Stimulated activated memory B cell treated with anti-CD40 and anti-IgM and Interleukin-4, amounts not matched to agents 10 μg/mL and 1 μg/mL and 100 μg/mL, for 72 hours (primary cell): ENCODE measurements at regions not wholly inside any gene's neighbourhood (a gene's known extent, or its start where the extent isn't known, plus 50 kb on each side); places are given as distances from the start of the nearest gene placed in this dataset.

ENCODE experiments used
- ATAC-seq: fragments of 150-1000 bp; cut with Tn5 transposase; 2 replicates; pipeline ENCODE4 v1.10.0; 2021
- H3K27ac Mint-ChIP-seq: one replicate; pipeline ENCODE4 v1.8.0; 2022; ENCODE audit warnings: mild to moderate bottlenecking, mixed read lengths
- H3K27me3 Mint-ChIP-seq: one replicate; pipeline ENCODE4 v1.8.0; 2022; ENCODE audit warnings: mixed read lengths
- H3K36me3 Mint-ChIP-seq: one replicate; pipeline ENCODE4 v1.8.0; 2022; ENCODE audit warnings: mixed read lengths
- H3K4me1 Mint-ChIP-seq: one replicate; pipeline ENCODE4 v1.8.0; 2022; ENCODE audit warnings: mixed read lengths
- H3K4me3 Mint-ChIP-seq: one replicate; pipeline ENCODE4 v1.8.0; 2022; ENCODE audit warnings: mild to moderate bottlenecking, moderate library complexity, mixed read lengths
- H3K9me3 Mint-ChIP-seq: one replicate; pipeline ENCODE4 v1.8.0; 2022; ENCODE audit warnings: mixed read lengths

DNA sequence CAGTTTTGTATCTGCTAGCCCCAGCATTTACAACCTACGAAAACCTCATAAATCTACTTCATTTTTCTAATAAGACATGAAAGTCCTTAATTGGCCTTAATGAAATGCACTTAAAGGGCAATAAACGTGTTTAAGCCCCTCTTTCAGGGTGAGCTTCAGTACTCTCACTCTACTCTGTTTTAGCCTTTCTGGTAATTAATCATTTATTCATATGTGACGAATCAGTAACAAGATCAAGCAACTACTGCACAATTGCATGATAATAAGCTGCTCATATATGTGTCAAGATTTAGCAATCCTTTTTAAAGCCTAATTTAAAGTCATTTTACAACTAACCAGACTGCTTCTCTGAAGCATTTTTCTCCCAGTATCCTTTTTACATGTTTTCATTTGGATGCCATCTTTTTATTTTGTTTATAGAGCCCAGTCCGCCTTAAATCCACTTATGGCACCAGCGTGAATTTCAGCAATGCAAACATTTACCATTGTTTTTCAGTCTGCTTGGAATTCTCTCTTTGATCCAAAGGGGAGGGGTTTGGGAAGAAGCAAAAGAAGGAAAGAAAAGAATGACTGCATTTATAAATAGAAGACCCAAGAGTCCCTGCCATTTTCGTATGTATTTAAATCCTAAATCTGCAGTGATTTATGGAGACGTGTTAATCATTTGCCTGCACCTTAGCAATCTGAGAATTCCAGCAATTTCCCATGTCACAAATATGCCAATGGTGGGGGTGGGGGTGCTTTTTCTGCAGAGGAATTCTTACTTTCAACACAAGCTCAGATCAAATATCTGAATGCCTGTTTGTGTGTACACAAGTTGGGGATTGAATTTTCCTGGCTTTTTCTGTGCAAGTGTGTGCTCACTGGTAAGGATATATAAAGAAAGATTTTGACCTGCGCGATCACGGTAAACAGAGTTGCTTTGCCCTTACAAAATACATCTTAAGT lies 230.8 kb upstream of the TBC1D5 start:
- H3K27me3 Mint-ChIP-seq, result peaks cover 9% of the 10 kb centered on the region
- H3K4me1 Mint-ChIP-seq, result no peaks in the 10 kb centered on the region
- no peak overlapping the region for H3K27ac Mint-ChIP-seq
- H3K9me3 Mint-ChIP-seq, result no peaks in the 10 kb centered on the region
- no peak for ATAC-seq
- H3K36me3 Mint-ChIP-seq, result no peaks in the 10 kb centered on the region
- H3K4me3 Mint-ChIP-seq, result no peak overlapping the region

DNA sequence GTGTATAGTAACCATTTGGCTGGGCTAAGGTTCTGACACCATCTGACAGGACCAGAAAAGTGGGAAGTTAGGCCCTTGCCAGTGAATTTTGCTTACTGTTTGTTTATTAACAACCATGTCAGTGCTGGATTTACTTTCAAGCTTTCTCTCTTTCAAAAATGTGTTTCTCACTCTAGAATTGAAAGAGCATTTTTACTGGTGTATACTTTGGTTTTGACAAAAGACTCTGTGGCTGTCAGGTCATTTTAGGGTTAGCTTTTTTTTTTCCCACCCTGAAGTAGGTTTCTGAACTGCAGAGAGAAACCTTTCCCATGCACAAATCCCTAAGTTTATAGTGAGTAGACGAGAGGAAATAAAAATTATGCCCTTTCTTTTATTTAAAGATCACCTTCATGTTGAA lies 230.0 kb upstream of the TBC1D5 start:
- H3K27ac Mint-ChIP-seq, result no peak overlapping the region
- no peaks in the 10 kb centered on the region for H3K36me3 Mint-ChIP-seq
- no peak overlapping the region for H3K4me3 Mint-ChIP-seq
- no peaks in the 10 kb centered on the region for H3K9me3 Mint-ChIP-seq
- no peaks in the 10 kb centered on the region for H3K4me1 Mint-ChIP-seq
- ATAC-seq, result no peak
- peaks cover 9% of the 10 kb centered on the region for H3K27me3 Mint-ChIP-seq

DNA sequence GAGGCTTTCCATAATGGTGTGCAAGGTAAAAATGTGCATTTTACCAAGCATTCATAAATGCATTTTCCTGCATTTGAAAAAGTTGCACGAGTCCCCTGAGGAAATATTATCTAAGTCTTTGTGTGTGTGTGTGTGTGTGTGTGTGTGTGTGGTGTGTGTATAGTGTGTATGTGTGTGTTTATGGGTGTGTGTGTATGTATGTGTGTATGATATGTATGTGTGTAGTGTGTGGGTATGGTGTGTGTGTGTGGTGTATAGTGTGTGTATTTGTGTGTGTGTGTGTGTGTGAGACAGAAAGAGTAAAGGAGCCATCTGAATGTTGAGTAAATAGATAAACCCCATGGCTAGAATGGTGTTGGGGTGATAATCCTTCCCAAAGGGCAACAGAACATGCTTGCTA lies 229.6 kb upstream of the TBC1D5 start:
- H3K4me3 Mint-ChIP-seq, result no peak overlapping the region
- H3K9me3 Mint-ChIP-seq, result no peaks in the 10 kb centered on the region
- ATAC-seq, result no peak
- H3K36me3 Mint-ChIP-seq, result no peaks in the 10 kb centered on the region
- no peak overlapping the region for H3K27ac Mint-ChIP-seq
- peaks cover 9% of the 10 kb centered on the region for H3K27me3 Mint-ChIP-seq
- H3K4me1 Mint-ChIP-seq, result no peaks in the 10 kb centered on the region

DNA sequence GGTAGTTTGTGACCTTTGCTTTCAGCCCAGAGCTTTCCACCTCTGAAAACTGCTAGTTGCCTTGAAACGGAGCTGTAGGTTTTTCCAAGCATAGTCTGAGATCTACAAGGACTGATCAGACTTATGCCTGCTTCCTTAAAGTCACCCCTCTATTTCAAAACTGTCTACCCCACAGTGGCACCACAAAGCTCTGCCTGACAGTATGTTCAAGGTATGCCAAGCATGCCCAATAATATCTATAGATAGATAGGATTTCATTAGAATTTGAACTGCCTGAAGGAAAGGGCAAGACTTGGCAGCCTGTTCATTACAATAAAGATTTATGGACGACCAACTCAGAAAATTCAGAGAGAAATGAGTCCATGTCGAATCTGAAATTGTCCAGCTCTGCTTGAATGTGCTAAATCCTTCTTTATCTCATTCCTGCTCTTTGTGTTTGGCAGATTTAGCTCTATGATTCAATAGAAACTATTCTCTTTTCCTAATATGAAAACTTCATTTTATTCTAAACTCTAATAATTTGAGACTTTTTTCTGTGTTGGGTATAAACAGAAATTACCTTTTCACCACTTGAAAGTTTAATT lies 227.6 kb upstream of the TBC1D5 start:
- Mint-ChIP-seq H3K27me3 (peaks cover 9% of the 10 kb centered on the region), H3K27ac (no peak overlapping the region), H3K36me3 (no peaks in the 10 kb centered on the region), H3K4me1 (no peaks in the 10 kb centered on the region), H3K9me3 (no peaks in the 10 kb centered on the region), H3K4me3 (no peak overlapping the region)
- no peak for ATAC-seq

DNA sequence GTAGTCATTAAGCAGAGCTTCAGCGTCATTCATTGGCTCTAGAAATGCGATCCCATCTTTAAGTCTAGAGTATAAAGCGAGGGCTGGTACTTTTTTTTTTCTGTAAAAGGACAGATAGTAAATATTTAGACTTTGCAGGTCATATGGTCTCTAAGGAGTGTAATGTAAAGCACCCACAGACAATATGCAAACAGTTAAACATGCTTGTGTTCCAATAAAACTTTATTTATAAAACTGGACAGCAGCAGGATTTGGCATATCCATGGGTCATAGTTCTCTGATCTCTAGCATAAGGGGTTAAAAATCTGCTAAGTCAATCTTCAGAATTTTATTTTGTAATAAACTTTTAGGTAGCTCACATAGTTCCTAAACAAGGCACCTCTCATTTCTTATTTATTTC lies 226.8 kb upstream of the TBC1D5 start:
- Mint-ChIP-seq H3K27ac (no peak overlapping the region), H3K36me3 (no peaks in the 10 kb centered on the region), H3K4me3 (no peak overlapping the region), H3K27me3 (peaks cover 9% of the 10 kb centered on the region), H3K9me3 (no peaks in the 10 kb centered on the region), H3K4me1 (no peaks in the 10 kb centered on the region)
- no peak for ATAC-seq

DNA sequence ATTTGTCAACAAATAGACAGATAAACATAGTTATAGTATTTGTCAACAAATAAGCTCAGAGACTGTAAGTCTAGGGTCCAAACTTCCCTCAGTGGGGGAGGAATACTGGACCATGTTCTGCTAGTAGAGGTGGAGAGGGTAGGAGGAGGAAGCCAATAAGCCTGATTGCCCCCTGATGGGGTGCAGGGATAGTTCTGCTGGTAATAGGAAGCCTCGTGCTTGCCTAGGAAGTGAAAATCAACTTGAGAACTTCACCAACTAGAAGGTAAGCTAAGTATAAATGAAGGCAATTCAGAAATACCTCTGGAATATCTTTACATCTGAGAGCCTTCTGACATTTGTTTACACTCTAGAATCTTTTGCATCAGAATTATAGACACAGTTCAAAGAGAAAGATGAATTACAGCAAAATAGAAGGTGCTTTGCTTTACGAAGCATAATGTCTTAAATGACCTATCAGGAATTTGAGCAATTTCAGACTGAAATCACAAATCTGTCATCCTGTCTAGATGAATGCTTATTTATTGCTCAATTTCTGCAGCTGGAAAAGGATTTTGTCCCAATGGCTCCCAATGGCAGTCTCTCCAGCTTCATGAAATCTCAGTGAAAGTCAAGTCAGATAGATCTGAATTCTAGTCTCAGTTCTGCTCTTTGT lies 225.6 kb upstream of the TBC1D5 start:
- no peaks in the 10 kb centered on the region for H3K9me3 Mint-ChIP-seq
- no peaks in the 10 kb centered on the region for H3K4me1 Mint-ChIP-seq
- ATAC-seq, result no peak
- peaks cover 9% of the 10 kb centered on the region for H3K27me3 Mint-ChIP-seq
- no peak overlapping the region for H3K4me3 Mint-ChIP-seq
- no peak overlapping the region for H3K27ac Mint-ChIP-seq
- H3K36me3 Mint-ChIP-seq, result no peaks in the 10 kb centered on the region

DNA sequence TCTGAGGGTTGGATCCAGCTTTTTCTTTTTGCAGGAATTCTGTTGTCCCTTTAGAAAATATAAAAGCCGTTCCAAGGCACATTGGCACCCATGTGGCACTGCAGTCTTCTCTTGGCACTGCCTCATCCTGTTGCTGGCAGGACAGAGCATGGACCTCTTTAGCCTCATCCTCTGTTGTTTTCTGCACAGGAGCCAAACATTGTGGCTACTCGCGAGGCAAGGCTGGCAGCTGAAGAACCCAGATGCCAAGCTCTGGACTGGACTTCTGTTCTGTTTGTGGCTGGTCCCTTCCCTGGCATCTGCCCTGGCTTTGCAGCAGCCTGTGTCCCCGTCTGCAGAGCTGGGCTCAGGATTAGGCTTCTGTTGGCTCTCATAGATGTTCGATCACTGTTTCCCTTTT lies 224.7 kb upstream of the TBC1D5 start:
- Mint-ChIP-seq H3K4me3 (no peak overlapping the region), H3K36me3 (no peaks in the 10 kb centered on the region), H3K4me1 (no peaks in the 10 kb centered on the region), H3K27me3 (peaks cover 5% of the 10 kb centered on the region), H3K27ac (no peak overlapping the region), H3K9me3 (no peaks in the 10 kb centered on the region)
- no peak for ATAC-seq

DNA sequence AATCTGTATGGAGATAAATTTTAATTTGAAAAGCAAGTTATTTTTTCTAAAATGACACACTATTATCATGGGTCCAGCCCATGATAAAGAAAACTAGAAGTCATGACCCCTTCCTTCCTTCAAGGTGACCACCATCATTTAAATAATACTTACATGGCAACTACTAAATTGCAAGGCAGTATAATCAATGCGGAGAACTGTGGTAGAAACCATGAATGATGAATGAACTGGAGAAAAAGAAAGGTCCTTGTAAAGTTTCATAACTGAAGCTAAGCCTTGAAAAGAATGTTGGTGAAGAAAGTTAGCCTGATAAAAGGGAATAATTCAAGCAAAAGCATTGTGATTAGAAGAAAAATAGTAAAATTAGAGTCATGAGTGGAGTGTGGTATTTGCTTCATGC lies 222.9 kb upstream of the TBC1D5 start:
- H3K36me3 Mint-ChIP-seq, result no peaks in the 10 kb centered on the region
- H3K4me3 Mint-ChIP-seq, result no peak overlapping the region
- no peaks in the 10 kb centered on the region for H3K4me1 Mint-ChIP-seq
- no peak for ATAC-seq
- H3K27ac Mint-ChIP-seq, result no peak overlapping the region
- H3K9me3 Mint-ChIP-seq, result no peaks in the 10 kb centered on the region
- H3K27me3 Mint-ChIP-seq, result no peaks in the 10 kb centered on the region

DNA sequence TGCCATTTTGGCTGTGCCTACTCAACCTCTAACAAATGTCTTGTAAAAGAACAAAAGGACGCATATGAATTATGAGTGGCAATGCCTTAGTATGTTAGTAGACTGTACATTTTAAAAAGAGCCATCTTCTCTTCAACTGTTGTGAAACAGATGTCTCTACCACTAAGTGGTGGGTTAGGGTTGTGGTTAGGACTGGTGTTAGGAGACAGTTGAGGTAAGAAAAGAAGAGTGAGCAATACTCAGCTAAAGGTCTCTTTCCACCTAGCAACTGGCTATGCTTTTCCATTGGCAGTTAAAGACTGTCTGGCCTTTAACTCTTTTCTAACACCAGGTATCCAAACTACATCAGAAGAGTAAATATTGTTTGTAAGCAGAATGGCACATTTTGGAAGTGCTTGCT lies 221.7 kb upstream of the TBC1D5 start:
- H3K36me3 Mint-ChIP-seq, result no peaks in the 10 kb centered on the region
- H3K27me3 Mint-ChIP-seq, result peaks cover 10% of the 10 kb centered on the region
- H3K27ac Mint-ChIP-seq, result no peak overlapping the region
- no peaks in the 10 kb centered on the region for H3K4me1 Mint-ChIP-seq
- no peaks in the 10 kb centered on the region for H3K9me3 Mint-ChIP-seq
- no peak for ATAC-seq
- H3K4me3 Mint-ChIP-seq, result no peak overlapping the region

DNA sequence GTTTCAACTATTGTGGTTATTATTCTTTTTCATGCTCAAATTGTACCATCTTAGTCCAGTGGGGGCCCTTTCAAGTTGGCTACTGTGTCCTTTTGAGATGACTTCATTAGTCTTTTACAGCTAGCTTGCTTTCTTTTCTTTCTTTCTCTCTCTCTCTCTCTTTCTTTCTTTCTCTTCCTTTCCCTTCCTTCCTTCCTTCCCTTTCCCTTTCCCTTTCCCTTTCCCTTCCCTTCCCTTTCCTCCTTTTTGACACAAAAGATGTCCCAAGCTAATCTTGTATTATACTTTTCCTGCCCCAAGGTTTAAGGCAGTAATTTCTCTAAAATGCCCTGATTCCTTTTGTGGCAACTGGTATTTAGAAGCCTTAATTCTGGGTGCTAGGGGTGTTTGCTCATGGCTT lies 213.0 kb upstream of the TBC1D5 start:
- Mint-ChIP-seq H3K27ac (no peak overlapping the region), H3K27me3 (peaks cover 10% of the 10 kb centered on the region), H3K4me1 (no peaks in the 10 kb centered on the region), H3K36me3 (no peaks in the 10 kb centered on the region), H3K9me3 (peaks cover 8% of the 10 kb centered on the region), H3K4me3 (no peak overlapping the region)
- no peak for ATAC-seq

DNA sequence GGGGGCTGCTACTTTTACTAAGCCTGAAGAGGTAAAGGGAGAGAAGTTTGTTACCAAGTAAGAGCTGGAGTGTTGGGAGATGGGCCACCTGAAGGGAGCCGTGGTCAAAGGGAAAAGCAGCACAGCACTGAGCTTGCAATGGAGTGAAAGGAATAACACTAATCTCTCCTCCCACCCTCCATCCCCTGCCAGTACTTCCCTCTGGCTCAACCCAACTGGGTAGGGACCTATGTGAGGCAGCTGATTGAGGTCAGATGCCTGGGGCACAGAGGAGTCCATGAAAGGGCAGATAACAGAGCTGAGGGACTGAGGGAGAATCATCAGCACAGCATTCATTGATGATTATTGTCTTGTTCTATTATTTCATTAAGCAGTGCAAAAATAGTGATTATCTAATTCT lies 212.4 kb upstream of the TBC1D5 start:
- Mint-ChIP-seq H3K4me1 (no peaks in the 10 kb centered on the region), H3K9me3 (peaks cover 9% of the 10 kb centered on the region), H3K27me3 (peaks cover 5% of the 10 kb centered on the region), H3K4me3 (no peak overlapping the region), H3K36me3 (no peaks in the 10 kb centered on the region), H3K27ac (no peak overlapping the region)
- ATAC-seq, result no peak

DNA sequence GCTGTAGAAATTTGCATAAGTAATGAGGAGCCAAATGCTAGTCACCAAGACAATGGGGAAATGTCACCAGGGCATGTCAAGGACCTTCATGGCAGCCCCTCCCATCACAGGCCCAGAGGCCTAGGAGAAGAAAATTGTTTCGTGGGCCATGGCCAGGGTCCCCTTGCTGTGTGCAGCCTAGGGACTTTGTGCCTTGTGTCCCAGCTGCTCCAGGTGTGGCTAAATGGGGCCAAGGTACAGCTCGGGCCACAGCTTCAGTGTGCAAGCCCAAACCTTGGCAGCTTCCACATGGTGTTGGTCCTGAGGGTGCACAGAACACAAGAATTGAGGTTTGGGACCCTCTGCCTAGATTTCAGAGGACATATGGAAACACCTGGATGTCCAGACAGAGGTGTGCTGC lies 208.8 kb upstream of the TBC1D5 start:
- no peaks in the 10 kb centered on the region for H3K36me3 Mint-ChIP-seq
- H3K4me3 Mint-ChIP-seq, result no peak overlapping the region
- peaks cover 33% of the 10 kb centered on the region for H3K27me3 Mint-ChIP-seq
- no peak for ATAC-seq
- no peaks in the 10 kb centered on the region for H3K4me1 Mint-ChIP-seq
- H3K9me3 Mint-ChIP-seq, result peaks cover 9% of the 10 kb centered on the region
- no peak overlapping the region for H3K27ac Mint-ChIP-seq

DNA sequence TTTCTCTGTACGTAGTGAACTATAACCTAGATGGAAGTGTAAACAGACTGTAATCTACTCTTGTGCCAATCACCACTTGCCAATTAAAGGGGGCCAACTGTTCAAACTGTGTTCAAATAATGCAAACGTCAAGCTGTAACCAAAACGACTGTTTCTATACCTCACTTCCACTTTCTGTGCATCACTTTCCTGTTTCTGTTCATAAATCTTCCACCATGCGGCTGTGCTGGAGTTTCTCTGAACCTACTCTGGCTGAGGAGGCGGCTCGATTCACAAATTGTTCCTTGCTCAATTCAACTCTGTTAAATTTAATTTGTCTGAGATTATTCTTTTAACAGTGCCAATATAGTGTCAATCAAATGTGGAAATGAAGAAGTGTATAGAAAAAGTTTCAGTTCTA lies 206.7 kb upstream of the TBC1D5 start:
- no peak for ATAC-seq
- no peaks in the 10 kb centered on the region for H3K36me3 Mint-ChIP-seq
- no peak overlapping the region for H3K27ac Mint-ChIP-seq
- H3K9me3 Mint-ChIP-seq, result peaks cover 9% of the 10 kb centered on the region
- H3K27me3 Mint-ChIP-seq, result peaks cover 38% of the 10 kb centered on the region
- no peaks in the 10 kb centered on the region for H3K4me1 Mint-ChIP-seq
- H3K4me3 Mint-ChIP-seq, result no peak overlapping the region

DNA sequence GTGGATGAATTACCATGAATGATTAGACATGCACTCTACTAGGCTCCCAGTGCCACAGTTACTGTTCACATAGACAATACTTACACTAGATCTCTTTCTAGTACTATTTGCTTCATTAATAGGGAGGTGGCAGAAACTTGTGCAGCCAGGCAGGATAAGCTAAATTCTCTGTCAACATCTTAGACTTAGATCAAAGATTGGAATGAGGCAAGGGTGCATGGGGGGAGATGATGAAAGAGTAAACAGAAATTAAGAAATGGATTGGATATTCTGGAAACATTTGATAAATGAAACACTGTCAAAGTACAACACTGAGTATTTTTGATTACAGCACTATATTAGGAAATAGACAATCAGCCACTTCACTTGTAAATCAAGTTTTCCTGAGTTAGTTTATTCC lies 205.4 kb upstream of the TBC1D5 start:
- Mint-ChIP-seq H3K27ac (no peak overlapping the region), H3K4me1 (no peaks in the 10 kb centered on the region), H3K27me3 (peaks cover 43% of the 10 kb centered on the region), H3K36me3 (no peaks in the 10 kb centered on the region), H3K4me3 (no peak overlapping the region), H3K9me3 (peaks cover 9% of the 10 kb centered on the region)
- ATAC-seq, result no peak

DNA sequence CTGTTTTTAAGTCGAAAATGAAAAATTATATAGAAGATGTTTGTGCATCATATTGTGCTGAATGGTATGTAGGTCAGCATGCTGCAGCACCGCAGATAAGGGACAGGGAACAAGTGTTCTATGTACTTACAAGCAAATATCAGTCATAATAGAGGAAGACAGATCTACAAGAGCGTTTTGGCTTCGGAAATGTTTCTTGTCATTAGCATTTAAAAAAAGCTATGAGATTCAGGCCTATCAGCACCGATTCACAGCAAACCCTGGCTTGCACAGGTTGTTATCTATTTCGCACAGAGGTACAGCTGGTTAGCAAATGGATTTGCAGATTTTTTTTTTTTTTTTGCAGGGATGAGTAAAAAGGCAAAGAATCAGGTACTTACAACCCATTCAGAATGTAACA lies 204.2 kb upstream of the TBC1D5 start:
- ATAC-seq, result no peak
- no peaks in the 10 kb centered on the region for H3K4me1 Mint-ChIP-seq
- no peak overlapping the region for H3K27ac Mint-ChIP-seq
- peaks cover 7% of the 10 kb centered on the region for H3K9me3 Mint-ChIP-seq
- H3K27me3 Mint-ChIP-seq, result peaks cover 55% of the 10 kb centered on the region
- no peak overlapping the region for H3K4me3 Mint-ChIP-seq
- H3K36me3 Mint-ChIP-seq, result no peaks in the 10 kb centered on the region
